Vagina (tissue), 2 donors: ENCODE measurements at regions not wholly inside any gene's neighbourhood (a gene's known extent, or its start where the extent isn't known, plus 50 kb on each side); places are given as distances from the start of the nearest gene placed in this dataset.

Source experiments
- DNase-seq, 2 donors: peaks; one replicate each; pipeline ENCODE4 v3.0.0-alpha.2; 2017; ENCODE audit errors: extremely low spot score in 2 of 2
- H3K27ac ChIP-seq: fragments of 200-600 bp; sonication (generic); one replicate; pipeline ENCODE4 v1.5.1; 2019
- H3K27me3 ChIP-seq: fragments of 200-600 bp; sonication (generic); one replicate; pipeline ENCODE4 v1.5.1; 2019
- H3K36me3 ChIP-seq, 2 donors: fragments of 200-600 bp; sonication (generic); one replicate each; pipeline ENCODE4 v1.5.1; 2017 to 2019
- H3K4me1 ChIP-seq: fragments of 200-600 bp; sonication (generic); one replicate; pipeline ENCODE4 v1.5.1; 2019
- H3K4me3 ChIP-seq, 2 donors: fragments of 200-600 bp; sonication (generic); 1 replicate in 1 of 2; 2 replicates in 1 of 2; pipeline ENCODE4 v1.5.1; 2016 to 2019
- H3K9me3 ChIP-seq: fragments of 200-600 bp; sonication (generic); one replicate; pipeline ENCODE4 v1.5.1; 2019
- CTCF ChIP-seq, 3 experiments: fragments of 450-650 bp in 2 of 3; fragments of 200-600 bp in 1 of 3; sonication (generic) in 1 of 3; IDR thresholded peaks; one replicate each; pipeline ENCODE4 v1.5.1; 2017 to 2019; ENCODE audit warnings: antibody characterized with exemption in 3 of 3, mild to moderate bottlenecking in 2 of 3, moderate library complexity in 2 of 3
- POLR2A ChIP-seq, 2 donors: fragments of 450-650 bp; IDR thresholded peaks; one replicate each; pipeline ENCODE4 v1.6.1; 2017; ENCODE audit warnings: antibody characterized with exemption in 2 of 2, mild to moderate bottlenecking in 2 of 2, moderate library complexity in 2 of 2
- POLR2AphosphoS5 ChIP-seq, 2 donors: sonication (generic); formaldehyde crosslinking; IDR thresholded peaks; one replicate each; pipeline ENCODE4 v1.9.0; 2017; ENCODE audit warnings: antibody characterized with exemption in 2 of 2, mild to moderate bottlenecking in 2 of 2, low read depth in 1 of 2; ENCODE audit not compliant: insufficient read depth in 1 of 2
- intact Hi-C: fragments of 100-400 bp; cut with DNase I; formaldehyde crosslinking; loops from one replicate; pipeline ENCODE4 v1.15.1; 2023

GRCh38 chr1:216960716-216961115 lies 237.5 kb upstream of the ESRRG start:
- Histone ChIP-seq H3K9me3 (no peaks in the 10 kb centered on the region), H3K27ac (no peak overlapping the region), H3K4me1 (no peaks in the 10 kb centered on the region), H3K27me3 (no peaks in the 10 kb centered on the region), H3K4me3 (no peak overlapping the region), H3K36me3 (no peaks in the 10 kb centered on the region)
- TF ChIP-seq POLR2A (IDR thresholded peaks at IDR 0.05) (no peak), CTCF (IDR thresholded peaks at IDR 0.05) (no peak), POLR2AphosphoS5 (IDR thresholded peaks at IDR 0.05; ENCODE audit: insufficient read depth in 1 of 2, low read depth in 1 of 2) (no peak)
- intact Hi-C loops, result no loop called here
- no peak for DNase-seq

GRCh38 chr1:216958569-216958968 lies 235.3 kb upstream of the ESRRG start:
- Histone ChIP-seq H3K4me1 (no peaks in the 10 kb centered on the region), H3K27me3 (no peaks in the 10 kb centered on the region), H3K27ac (no peak overlapping the region), H3K4me3 (no peak overlapping the region), H3K36me3 (no peaks in the 10 kb centered on the region), H3K9me3 (no peaks in the 10 kb centered on the region)
- intact Hi-C loops, result no loop called here
- no peak for DNase-seq
- no peak for TF ChIP-seq POLR2AphosphoS5 (IDR thresholded peaks at IDR 0.05; ENCODE audit: insufficient read depth in 1 of 2, low read depth in 1 of 2)
- TF ChIP-seq POLR2A (IDR thresholded peaks at IDR 0.05), result no peak
- TF ChIP-seq CTCF (IDR thresholded peaks at IDR 0.05), result no peak

GRCh38 chr1:216953495-216953894 lies 230.3 kb upstream of the ESRRG start:
- no peaks in the 10 kb centered on the region for H3K36me3 ChIP-seq
- TF ChIP-seq POLR2A (IDR thresholded peaks at IDR 0.05) (no peak), CTCF (IDR thresholded peaks at IDR 0.05) (no peak), POLR2AphosphoS5 (IDR thresholded peaks at IDR 0.05; ENCODE audit: insufficient read depth in 1 of 2, low read depth in 1 of 2) (no peak)
- H3K4me3 ChIP-seq, result no peak overlapping the region
- H3K9me3 ChIP-seq, result no peaks in the 10 kb centered on the region
- H3K27ac ChIP-seq, result no peak overlapping the region
- intact Hi-C loops, result no loop called here
- no peaks in the 10 kb centered on the region for H3K27me3 ChIP-seq
- H3K4me1 ChIP-seq, result no peaks in the 10 kb centered on the region
- no peak for DNase-seq

GRCh38 chr1:216952864-216953263 lies 229.6 kb upstream of the ESRRG start:
- H3K4me1 ChIP-seq, result no peaks in the 10 kb centered on the region
- intact Hi-C loops, result no loop called here
- no peak overlapping the region for H3K27ac ChIP-seq

More at GRCh38 chr1:216952864-216953263, 229.6 kb upstream of the ESRRG start:
- Histone ChIP-seq H3K36me3 (no peaks in the 10 kb centered on the region), H3K9me3 (no peaks in the 10 kb centered on the region), H3K4me3 (no peak overlapping the region), H3K27me3 (no peaks in the 10 kb centered on the region)
- no peak for DNase-seq
- TF ChIP-seq POLR2AphosphoS5 (IDR thresholded peaks at IDR 0.05; ENCODE audit: insufficient read depth in 1 of 2, low read depth in 1 of 2) (no peak), POLR2A (IDR thresholded peaks at IDR 0.05) (no peak), CTCF (IDR thresholded peaks at IDR 0.05) (no peak)
